DMS53 treated with DMSO at 0.1 percent for 48 hours (cell line): ENCODE measurements at regions not wholly inside any gene's neighbourhood (a gene's known extent, or its start where the extent isn't known, plus 50 kb on each side); places are given as distances from the start of the nearest gene placed in this dataset.

Experiments
- DNase-seq: peaks from one replicate; lab custom pipeline; 2025; ENCODE audit not compliant: unreplicated experiment; lab: John Stamatoyannopoulos, UW

GRCh38 chr1:187294421-187295201 is 465.9 kb downstream of the PLA2G4A start:
- no peak for DNase-seq

- no peak for DNase-seq
Observed at GRCh38 chr1:187300081-187300480, 471.3 kb downstream of the PLA2G4A start.

DNA sequence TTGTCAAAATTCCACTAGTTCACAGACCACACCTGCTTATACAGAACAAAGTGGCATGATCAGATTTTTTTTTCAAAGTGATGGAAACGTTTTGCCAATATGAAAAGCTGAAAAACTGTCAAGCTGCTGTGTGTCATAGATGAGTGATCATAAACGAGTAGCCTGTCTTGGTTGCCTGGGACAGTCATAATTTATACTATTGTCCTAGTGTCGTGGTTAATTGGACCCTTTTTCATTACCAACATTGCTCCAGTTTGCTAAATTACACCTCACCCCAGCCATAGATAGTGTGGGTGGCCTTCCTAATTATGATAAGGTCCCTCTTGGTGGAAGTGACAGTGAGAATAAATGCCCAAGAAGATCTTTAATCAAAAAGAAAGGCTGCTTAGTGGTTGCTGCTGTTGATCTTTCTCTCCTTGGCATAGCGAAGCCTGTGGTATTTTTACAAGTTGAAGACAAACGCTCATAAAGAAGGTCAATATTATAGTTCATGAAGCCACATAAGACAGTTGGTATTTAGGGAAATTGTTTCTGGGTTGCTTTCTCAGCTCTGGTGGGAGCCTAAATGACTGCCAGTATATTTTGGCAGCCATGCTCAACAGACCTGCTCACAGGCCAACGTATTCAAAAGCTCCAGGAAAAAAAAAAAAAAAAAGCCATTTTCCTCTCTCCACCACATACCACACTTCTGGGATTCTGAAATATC is 478.1 kb downstream of the PLA2G4A start:
- DNase-seq: no peak

DNA sequence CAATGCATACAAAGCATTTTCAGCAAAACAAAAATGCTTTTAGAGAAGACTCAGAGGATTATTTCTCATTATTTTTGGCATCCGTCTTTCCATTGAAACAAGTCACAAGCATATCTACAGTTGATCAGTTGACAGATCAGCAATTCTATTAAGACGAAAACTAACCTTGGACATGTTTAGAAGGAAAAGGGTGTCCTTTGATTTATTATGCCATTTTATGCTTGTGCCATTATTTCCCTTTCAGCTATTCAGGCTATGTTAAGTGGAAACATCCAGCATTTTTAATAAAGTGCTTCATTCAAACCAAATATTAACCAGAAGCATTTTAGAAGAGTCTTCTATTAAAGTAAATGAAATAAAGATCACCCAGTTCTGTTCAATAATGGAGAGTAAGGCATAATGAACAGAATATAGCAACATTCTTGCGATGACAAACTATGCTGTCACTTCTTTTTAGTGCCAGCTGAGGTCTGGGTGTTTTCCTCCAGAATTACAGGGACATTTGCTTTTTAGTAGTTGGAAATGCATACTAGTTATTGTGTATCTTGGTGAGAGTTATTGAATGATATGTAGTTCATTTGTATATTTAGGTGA is 481.4 kb downstream of the PLA2G4A start:
- DNase-seq: no peak

DNA sequence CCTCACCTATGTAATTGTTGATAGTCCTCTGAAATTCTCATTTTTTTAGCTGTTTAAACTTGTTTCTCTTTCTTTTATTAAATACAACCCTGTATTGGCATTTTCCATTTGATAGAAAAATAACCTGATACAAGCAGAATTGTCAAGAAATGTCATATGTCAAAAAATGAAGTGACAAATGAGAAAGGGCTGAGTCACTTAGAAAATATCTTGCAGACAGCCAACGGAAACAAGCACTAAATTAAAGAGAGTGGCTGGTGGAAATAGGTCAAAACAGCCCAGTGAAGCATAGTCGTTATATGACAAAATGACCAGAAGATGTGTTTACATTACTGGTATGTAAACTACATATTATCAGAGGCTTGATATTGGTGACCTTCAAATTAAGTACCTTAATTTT is 484.4 kb downstream of the PLA2G4A start:
- DNase-seq: peak; percentile 27

DNA sequence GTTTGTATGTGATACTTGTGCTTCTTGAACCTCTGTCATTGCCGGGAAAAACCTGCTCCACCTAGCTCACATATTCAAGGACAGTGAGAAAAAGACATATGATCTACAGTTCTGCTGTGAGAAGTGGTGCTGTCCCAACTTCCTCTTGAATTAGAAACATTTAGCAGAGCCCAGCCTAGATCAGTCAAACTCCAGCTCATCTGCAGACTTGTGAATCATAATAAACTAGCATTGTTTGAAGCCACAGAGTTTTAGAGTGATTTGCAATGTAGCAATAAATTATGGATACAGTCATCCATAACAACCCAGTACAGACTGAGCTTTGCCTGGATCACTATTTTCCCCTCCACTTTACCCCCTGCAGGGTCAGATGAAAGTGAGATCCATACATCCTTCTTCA is 497.8 kb downstream of the PLA2G4A start:
- no peak for DNase-seq

GRCh38 chr1:187336441-187337168 is 507.9 kb downstream of the PLA2G4A start:
- no peak for DNase-seq

DNA sequence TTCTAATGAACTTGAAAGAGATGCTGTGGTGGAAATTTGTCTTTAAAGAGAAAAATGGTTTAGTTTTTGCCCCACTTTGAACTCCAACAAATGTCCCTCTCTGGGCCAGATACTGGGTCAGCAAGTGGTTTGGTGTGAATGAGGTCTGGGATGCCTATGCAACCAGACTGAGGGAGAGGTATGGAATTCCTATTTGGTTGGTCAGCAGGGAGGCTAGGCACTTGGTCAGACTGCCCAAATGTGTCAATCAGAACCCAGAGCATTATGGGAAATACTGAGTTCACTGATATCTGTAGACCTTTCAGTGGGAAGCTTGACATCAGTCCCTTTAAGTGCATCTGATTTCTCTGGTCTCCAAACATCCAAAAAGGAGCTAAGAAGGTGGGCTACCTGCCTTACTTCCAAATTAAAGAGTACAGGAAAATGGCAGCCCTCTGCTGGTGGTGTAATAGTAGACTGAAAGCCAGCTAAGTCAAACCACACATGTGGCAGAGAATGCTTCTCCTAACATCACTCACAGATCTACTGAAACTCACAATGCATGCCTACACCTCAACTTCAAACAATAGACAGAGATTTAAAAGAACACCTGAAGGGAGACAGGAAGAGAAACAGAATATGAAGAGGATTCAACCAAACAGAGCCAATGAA is 510.1 kb downstream of the PLA2G4A start:
- DNase-seq: no peak

GRCh38 chr1:187342495-187342894 is 513.7 kb downstream of the PLA2G4A start:
- DNase-seq: no peak

- DNase-seq: no peak
Observed at GRCh38 chr1:187374082-187374481, 545.3 kb downstream of the PLA2G4A start.

- no peak for DNase-seq
Observed at GRCh38 chr1:187374742-187375141, 546.0 kb downstream of the PLA2G4A start.

DNA sequence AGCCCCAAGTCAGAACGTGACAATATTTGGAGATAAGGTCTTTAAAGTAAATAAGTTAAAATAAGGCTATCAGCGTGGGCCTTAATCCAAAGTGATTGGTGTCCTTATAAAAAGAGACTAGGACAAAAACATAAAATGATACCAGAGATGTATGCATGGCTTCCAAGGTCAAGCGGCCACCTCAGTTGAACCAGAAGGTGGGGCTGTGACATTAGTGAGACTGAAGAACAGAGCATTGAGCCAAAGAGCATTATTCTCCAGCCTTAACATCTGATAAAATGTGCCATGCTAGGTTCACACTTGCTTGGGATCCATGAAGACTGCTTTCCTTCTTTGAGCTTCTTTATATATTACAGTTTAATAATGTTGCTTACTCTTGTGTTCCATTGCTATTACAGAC is 554.6 kb downstream of the PLA2G4A start:
- no peak for DNase-seq

DNA sequence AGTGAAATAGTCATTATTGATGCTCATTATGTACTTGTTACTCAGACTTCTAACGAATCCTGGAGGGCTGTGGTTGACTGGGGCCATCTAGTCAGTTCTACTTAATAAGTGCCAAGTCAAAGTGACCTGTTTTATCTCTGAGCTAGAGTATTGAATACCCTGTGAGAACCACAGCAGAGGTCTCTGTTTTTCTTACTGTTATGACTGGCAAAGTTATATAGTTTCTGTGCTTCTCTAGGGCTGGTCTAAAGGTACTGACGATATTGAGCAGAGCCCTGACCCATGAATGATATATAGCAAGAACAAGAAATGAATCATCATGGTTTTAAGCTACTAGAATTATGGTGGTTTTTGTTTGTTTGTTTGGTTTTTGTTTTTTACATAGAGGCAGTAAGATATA is 555.8 kb downstream of the PLA2G4A start:
- DNase-seq: no peak

- DNase-seq: peak; percentile 4
Observed at GRCh38 chr1:187390215-187390818, 561.6 kb downstream of the PLA2G4A start.

DNA sequence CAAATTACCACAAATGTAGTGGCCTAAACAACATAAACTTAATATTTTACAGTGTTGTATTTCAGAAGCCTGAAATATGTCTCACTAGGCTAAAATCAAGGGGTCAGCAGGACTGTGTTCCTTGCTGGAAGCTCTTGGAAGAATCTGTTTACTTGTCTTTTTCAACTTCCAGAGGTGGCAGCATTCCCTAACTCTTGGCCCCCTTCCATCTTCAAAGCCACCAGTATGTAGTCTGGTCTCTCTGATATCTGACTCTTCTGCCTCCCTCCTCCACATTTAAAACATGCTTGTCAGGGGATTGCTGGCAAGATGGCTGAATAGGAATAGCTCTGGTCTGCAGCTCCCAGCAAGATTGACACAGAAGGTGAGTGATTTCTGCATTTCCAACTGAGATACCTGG is 567.5 kb downstream of the PLA2G4A start:
- no peak for DNase-seq

DNA sequence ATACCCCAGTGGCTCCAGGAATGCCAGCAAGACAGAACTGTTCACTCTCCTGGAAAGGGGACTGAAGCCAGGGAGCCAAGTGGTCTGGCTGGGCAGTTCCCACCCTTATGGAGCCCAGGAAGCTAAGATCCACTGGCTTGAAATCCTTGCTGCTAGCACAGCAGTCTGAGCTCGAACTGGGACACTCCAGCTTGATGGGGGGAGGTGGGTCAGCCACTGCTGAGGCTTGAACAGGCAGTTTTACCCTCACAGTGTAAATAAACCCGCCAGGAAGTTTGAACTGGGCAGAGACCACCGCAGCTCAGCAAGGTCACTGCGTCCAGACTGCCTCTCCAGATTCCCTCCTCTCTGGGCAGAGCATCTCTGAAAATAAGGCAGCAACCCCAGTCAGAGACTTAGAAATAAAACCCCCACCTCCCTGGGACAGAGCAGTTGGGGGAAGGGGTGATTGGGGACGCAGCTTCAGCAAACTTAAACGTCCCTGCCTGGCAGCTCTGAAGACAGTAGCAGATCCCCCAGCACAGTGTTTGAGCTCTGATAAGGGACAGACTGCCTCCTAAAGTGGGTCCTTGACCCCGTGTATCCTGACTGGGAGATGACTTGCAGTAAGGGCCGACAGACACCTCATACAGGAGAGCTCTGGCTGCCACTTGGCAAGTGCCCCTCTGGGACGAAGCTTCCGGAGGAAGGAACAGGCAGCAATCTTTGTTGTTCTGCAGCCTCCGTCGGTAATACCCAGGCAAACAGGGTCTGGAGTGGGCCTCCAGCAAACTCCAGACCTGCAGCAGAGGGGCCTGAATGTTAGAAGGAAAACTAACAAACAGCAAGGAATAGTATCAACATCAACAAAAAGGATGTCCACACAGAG is 568.4 kb downstream of the PLA2G4A start:
- DNase-seq: no peak

GRCh38 chr1:187408212-187409004 is 579.7 kb downstream of the PLA2G4A start:
- DNase-seq: no peak

DNA sequence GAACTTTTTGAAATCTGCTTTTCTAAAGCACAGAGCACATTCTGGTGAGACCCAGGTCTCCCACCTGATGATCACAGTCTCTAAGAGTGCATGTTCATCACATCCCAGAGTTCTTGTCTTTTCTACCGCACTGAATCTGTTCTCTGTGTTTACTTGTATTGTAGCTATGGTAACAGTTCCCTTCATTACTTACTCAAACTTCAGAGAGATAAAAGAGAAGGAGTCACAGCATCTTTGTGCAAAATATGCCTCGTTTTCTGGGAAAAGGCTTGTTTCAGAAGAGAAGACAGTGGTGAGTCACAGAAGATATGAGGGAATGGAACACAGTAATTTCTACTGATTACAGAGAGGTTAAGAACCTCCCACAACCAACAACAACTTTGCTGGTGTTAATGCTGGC is 580.6 kb downstream of the PLA2G4A start:
- DNase-seq: no peak

- DNase-seq: no peak
Observed at GRCh38 chr1:187411118-187411517, 582.4 kb downstream of the PLA2G4A start.
